K562 (cell line): ENCODE measurements at regions not wholly inside any gene's neighbourhood (a gene's known extent, or its start where the extent isn't known, plus 50 kb on each side); places are given as distances from the start of the nearest gene placed in this dataset.

Source experiments
- ATAC-seq: fragments of 200-7000 bp; cut with Tn5 transposase; 3 replicates; pipeline ENCODE4 v1.9.1; 2020; ENCODE audit warnings: moderate library complexity
- BruUV-seq: library from RNA; stranded (reverse); fragments of 400-500 nt; replicated peaks from 2 replicates; lab custom pipeline; 2021; lab: Mats Ljungman, UMichigan
- CTCF ChIA-PET: fragments of 300-600 bp; formaldehyde crosslinking; extraction: SDS; loops from one replicate; lab custom pipeline; 2021; ENCODE audit warnings: low intra/inter-chr PET ratio; lab: Yijun Ruan, JAX
- POLR2A ChIA-PET: fragments of 300-600, 350-650 bp; sonication (Branson Sonifier 250); formaldehyde crosslinking; extraction: SDS; loops from one replicate; lab custom pipeline; 2021; ENCODE audit warnings: antibody characterized with exemption, inconsistent platforms; lab: Yijun Ruan, JAX
- DNase-seq, 4 experiments: peaks; one replicate each; pipeline versions ENCODE4 v3.0.0 to v3.0.0-alpha.2; 2011 to 2018; ENCODE audit warnings: low spot score in 3 of 4, mixed read lengths in 3 of 4; ENCODE audit errors: extremely low read depth in 1 of 4
- FAIRE-seq: peaks from 2 replicates; lab custom pipeline; 2011; peaks lifted over from hg19 to GRCh38; lab: Jason Lieb, UNC
- H2AFZ ChIP-seq: 2 replicates; pipeline ENCODE4 v1.6.0; 2011; ENCODE audit warnings: low read depth, low read length, control low read depth, inconsistent platforms
- H3K27ac ChIP-seq: fragments of 200-600 bp; 3 replicates; pipeline ENCODE4 v1.8.0; 2011; ENCODE audit warnings: low read depth, mild to moderate bottlenecking, control low read depth, inconsistent platforms, low read length, moderate library complexity, mixed read lengths; ENCODE audit errors: extremely low read depth
- H3K27me3 ChIP-seq, 2 experiments: fragments of 300-600 bp in 1 of 2; 2 replicates in 1 of 2; 3 replicates in 1 of 2; pipeline versions ENCODE4 v1.6.0 to v1.8.0; 2011; ENCODE audit warnings: inconsistent platforms in 2 of 2, low read length in 2 of 2, mild to moderate bottlenecking in 1 of 2, mixed read lengths in 1 of 2, moderate library complexity in 1 of 2; ENCODE audit not compliant: control insufficient read depth in 2 of 2, insufficient read depth in 2 of 2
- H3K36me3 ChIP-seq: fragments of 300-600 bp; 3 replicates; pipeline ENCODE4 v1.8.0; 2011; ENCODE audit warnings: mild to moderate bottlenecking, low read length, inconsistent platforms; ENCODE audit not compliant: control insufficient read depth, insufficient read depth
- H3K4me1 ChIP-seq, 2 experiments: fragments of 200-600 bp in 1 of 2; replicated peaks in 1 of 2; 2 replicates in 1 of 2; 3 replicates in 1 of 2; pipeline versions ENCODE4 v1.5.1 to v1.8.0; 2011; ENCODE audit warnings: inconsistent platforms in 2 of 2, low read length in 2 of 2, mild to moderate bottlenecking in 1 of 2, mixed read lengths in 1 of 2, moderate library complexity in 1 of 2; ENCODE audit not compliant: control insufficient read depth in 2 of 2, insufficient read depth in 2 of 2
- H3K4me2 ChIP-seq: 2 replicates; pipeline ENCODE4 v1.6.1; 2011; ENCODE audit warnings: low read length, control low read depth, inconsistent platforms, mixed read lengths; ENCODE audit not compliant: insufficient read depth
- H3K4me3 ChIP-seq: fragments of 200-600 bp; sonication (generic), shearing (Covaris generic); 2 replicates; pipeline ENCODE4 v1.5.1; 2016; ENCODE audit warnings: control low read depth, inconsistent platforms
- H3K79me2 ChIP-seq: fragments of 200-600 bp; 3 replicates; pipeline ENCODE4 v1.8.0; 2011; ENCODE audit warnings: low read length, inconsistent platforms; ENCODE audit not compliant: control insufficient read depth, insufficient read depth
- H3K9ac ChIP-seq, 2 experiments: 2 replicates each; pipeline versions ENCODE4 v1.6.0 to v1.6.1; 2011; ENCODE audit warnings: low read depth in 2 of 2, low read length in 2 of 2, control low read depth in 1 of 2, inconsistent platforms in 1 of 2, mild to moderate bottlenecking in 1 of 2, mixed read lengths in 1 of 2; ENCODE audit not compliant: insufficient read depth in 1 of 2
- H3K9me1 ChIP-seq: one replicate; pipeline ENCODE4 v1.6.0; 2011; ENCODE audit warnings: inconsistent platforms, mild to moderate bottlenecking, low read length, moderate library complexity; ENCODE audit not compliant: control insufficient read depth, insufficient read depth
- H3K9me3 ChIP-seq: replicated peaks from 2 replicates; pipeline ENCODE4 v1.5.1; 2011; ENCODE audit warnings: low read depth, low read length, inconsistent platforms; ENCODE audit not compliant: control insufficient read depth, insufficient read depth
- H4K20me1 ChIP-seq: replicated peaks from 2 replicates; pipeline ENCODE4 v1.6.1; 2011; ENCODE audit warnings: low read length, inconsistent platforms, mixed read lengths; ENCODE audit not compliant: control insufficient read depth, insufficient read depth
- EZH2 ChIP-seq: IDR thresholded peaks from 2 replicates; pipeline ENCODE4 v1.6.1; 2012; ENCODE audit warnings: low read depth, mild to moderate bottlenecking, inconsistent platforms, low read length, borderline replicate concordance
- FOXM1 ChIP-seq, 2 experiments: fragments of 450-650 bp in 1 of 2; sonication (generic) in 1 of 2; formaldehyde crosslinking in 1 of 2; IDR thresholded peaks; 2 replicates each; pipeline versions ENCODE4 v1.6.1 to v1.9.0; 2017 to 2022; ENCODE audit warnings: low read depth in 2 of 2, mild to moderate bottlenecking in 2 of 2, missing genetic modification reagents in 1 of 2, moderate library complexity in 1 of 2
- GATA2 ChIP-seq: sonication (generic); formaldehyde crosslinking; IDR thresholded peaks from 2 replicates; pipeline ENCODE4 v1.4.0; 2020; ENCODE audit warnings: mild to moderate bottlenecking, missing genetic modification reagents
- JUND ChIP-seq, 2 experiments: IDR thresholded peaks; 2 replicates in 1 of 2; 3 replicates in 1 of 2; pipeline ENCODE4 v1.6.1; 2011; ENCODE audit warnings: borderline replicate concordance in 2 of 2, low read depth in 2 of 2, low read length in 2 of 2, improper control_type of control experiment in 1 of 2, missing biosample characterization in 1 of 2, missing genetic modification characterization in 1 of 2, missing genetic modification reagents in 1 of 2
- MBD2 ChIP-seq: sonication (generic); IDR thresholded peaks from 2 replicates; pipeline ENCODE4 v1.6.1; 2016; ENCODE audit warnings: low read depth, borderline replicate concordance
- MEIS2 ChIP-seq: fragments of 450-650 bp; IDR thresholded peaks from 2 replicates; pipeline ENCODE4 v1.6.1; 2014; ENCODE audit warnings: mild to moderate bottlenecking; ENCODE audit not compliant: partially characterized antibody
- PML ChIP-seq: IDR thresholded peaks from 2 replicates; pipeline ENCODE4 v1.6.1; 2012; ENCODE audit warnings: low read length, inconsistent platforms
- SMARCC2 ChIP-seq: fragments of 450-650 bp; IDR thresholded peaks from 2 replicates; pipeline ENCODE4 v1.6.1; 2017; ENCODE audit warnings: antibody characterized with exemption, moderate library complexity, mild to moderate bottlenecking, low read depth
- SP2 ChIP-seq: IDR thresholded peaks from 2 replicates; pipeline ENCODE4 v1.6.1; 2011; ENCODE audit warnings: mild to moderate bottlenecking, low read depth, low read length, moderate library complexity; ENCODE audit not compliant: poor library complexity, severe bottlenecking; ENCODE audit errors: extremely low read depth
- STAT5A ChIP-seq: IDR thresholded peaks from 2 replicates; pipeline ENCODE4 v1.6.1; 2012; ENCODE audit warnings: low read length, inconsistent platforms, borderline replicate concordance
- XRCC4 ChIP-seq: IDR thresholded peaks from one replicate; pipeline ENCODE4 v1.6.1; 2011; ENCODE audit not compliant: insufficient read depth, insufficient read length; ENCODE audit errors: extremely low read depth
- ZNF24 ChIP-seq: fragments of 450-650 bp; IDR thresholded peaks from 2 replicates; pipeline ENCODE4 v1.6.1; 2016
- ZNF384 ChIP-seq: IDR thresholded peaks from 2 replicates; pipeline ENCODE4 v1.6.1; 2012; ENCODE audit warnings: low read depth, low read length, improper control_type of control experiment
- WGBS: fragments of 100-300 bp; shearing (Covaris generic); methylation state at CpG from one replicate; pipeline ENCODE4 v1.1.6; 2016; ENCODE audit warnings: low coverage, mixed read lengths; ENCODE audit not compliant: insufficient coverage; ENCODE audit errors: missing lambda C conversion rate; 5-methylcytosine and 5-hydroxymethylcytosine counted together
- in situ Hi-C: fragments of 300-500 bp; cut with MboI; formaldehyde crosslinking; loops from 4 replicates; pipeline ENCODE4 v1.15.0; 2018; ENCODE audit warnings: inconsistent platforms, mixed read lengths
- intact Hi-C: fragments of 100-400 bp; cut with micrococcal nuclease; formaldehyde crosslinking; loops from 2 replicates; pipeline ENCODE4 v1.14.2; 2022
- TF ChIP-seq, protein P1 (sequence below): fragments of 450-650 bp; IDR thresholded peaks from one replicate; pipeline ENCODE4 v1.6.1; 2018; ENCODE audit warnings: mild to moderate bottlenecking, moderate library complexity; ENCODE audit not compliant: partially characterized antibody
- TF ChIP-seq, protein P2 (sequence below): sonication (generic); formaldehyde crosslinking; IDR thresholded peaks from 2 replicates; pipeline ENCODE4 v1.8.1; 2023; ENCODE audit warnings: missing genetic modification reagents, mild to moderate bottlenecking, borderline replicate concordance

DNA sequence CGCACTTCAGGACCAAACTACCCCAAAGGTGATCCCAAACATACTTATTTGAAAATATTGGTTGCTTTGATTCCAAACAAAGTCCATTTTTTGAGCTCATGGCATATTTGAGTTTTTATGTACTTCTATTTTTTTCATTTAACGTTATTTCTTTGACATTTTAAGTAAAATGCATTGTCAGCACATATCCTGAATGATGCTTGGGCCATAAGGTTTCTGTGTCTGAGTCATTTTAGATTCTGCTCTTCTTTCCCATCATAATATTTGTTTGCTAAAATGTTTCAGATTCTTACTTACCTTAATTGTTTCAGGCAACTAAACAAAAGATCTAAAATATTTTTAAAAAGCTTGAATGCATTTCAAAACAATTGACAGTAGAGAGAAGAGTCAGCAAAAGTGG lies 998.2 kb downstream of the REEP3 start (continued):
- TF ChIP-seq SMARCC2: no peak

DNA sequence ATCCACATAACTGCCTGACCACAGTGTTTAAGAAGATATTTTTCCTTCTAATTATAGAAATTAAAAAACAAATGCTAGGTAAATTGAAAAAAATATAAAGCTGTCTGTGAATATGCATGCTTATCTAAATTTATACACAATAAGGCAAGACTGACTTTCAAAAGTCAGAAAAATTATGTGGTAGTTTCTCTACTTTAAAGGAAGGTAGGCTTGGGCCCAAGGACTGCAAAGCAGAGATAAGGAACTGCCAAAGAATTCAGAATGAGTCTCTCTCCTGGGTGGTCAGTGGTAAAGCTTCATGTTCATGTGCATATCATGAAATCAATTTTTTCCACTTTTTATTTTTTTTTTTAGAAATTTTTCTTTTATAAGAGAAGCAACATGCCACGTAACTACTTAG lies 998.6 kb downstream of the REEP3 start:
- DNase-seq: peak; percentile 35 to 83 (median 58)
- Histone ChIP-seq H3K27me3 (no peaks in the 10 kb centered on the region), H4K20me1 (no peaks in the 10 kb centered on the region), H3K9me1 (no peaks in the 10 kb centered on the region), H3K79me2 (no peaks in the 10 kb centered on the region), H3K27ac (peak overlapping the region; percentile 64; the same call in 2 of the 3 replicates), H3K4me2 (no peak overlapping the region), H2AFZ (peak overlapping the region; percentile 65), H3K4me3 (no peak overlapping the region), H3K9ac (no peak overlapping the region), H3K36me3 (no peaks in the 10 kb centered on the region), H3K9me3 (no peaks in the 10 kb centered on the region), H3K4me1 (peaks cover 0 to 66% of the 10 kb centered on the region in 2 experiments; a peak in 3 of 5 replicates)
- ATAC-seq: peak; percentile 86
- ChIA-PET CTCF (no interaction called here), POLR2A (interaction anchor here (0.7 to 1.2 kb wide), 5 partner anchors 9 to 32 kb away, joined by 3 to 4 read pairs (median 3); no protein-coding TSS in a partner anchor)
- peak; percentile 82 for FAIRE-seq
- intact Hi-C loops (no loop called here), in situ Hi-C loops (no loop called here)
- BruUV-seq: no TSS peak
- WGBS: 5% methylated on average over 1 of the region's 1 CpG
- peak; percentile 40; the same call in 1 of the 2 replicates for TF ChIP-seq ZNF384
- no peak for TF ChIP-seq SP2
- peak; percentile 30 for TF ChIP-seq MEIS2
- no peak for TF ChIP-seq ZNF24
- TF ChIP-seq MBD2: no peak
- TF ChIP-seq, protein P1, sequence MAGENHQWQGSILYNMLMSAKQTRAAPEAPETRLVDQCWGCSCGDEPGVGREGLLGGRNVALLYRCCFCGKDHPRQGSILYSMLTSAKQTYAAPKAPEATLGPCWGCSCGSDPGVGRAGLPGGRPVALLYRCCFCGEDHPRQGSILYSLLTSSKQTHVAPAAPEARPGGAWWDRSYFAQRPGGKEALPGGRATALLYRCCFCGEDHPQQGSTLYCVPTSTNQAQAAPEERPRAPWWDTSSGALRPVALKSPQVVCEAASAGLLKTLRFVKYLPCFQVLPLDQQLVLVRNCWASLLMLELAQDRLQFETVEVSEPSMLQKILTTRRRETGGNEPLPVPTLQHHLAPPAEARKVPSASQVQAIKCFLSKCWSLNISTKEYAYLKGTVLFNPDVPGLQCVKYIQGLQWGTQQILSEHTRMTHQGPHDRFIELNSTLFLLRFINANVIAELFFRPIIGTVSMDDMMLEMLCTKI: no peak
- TF ChIP-seq EZH2: no peak
- peak; percentile 68 for TF ChIP-seq GATA2 (CRISPR knock-in tag)
- peak; percentile 74; the same call in 1 of the 2 replicates for TF ChIP-seq PML
- TF ChIP-seq, protein P2, sequence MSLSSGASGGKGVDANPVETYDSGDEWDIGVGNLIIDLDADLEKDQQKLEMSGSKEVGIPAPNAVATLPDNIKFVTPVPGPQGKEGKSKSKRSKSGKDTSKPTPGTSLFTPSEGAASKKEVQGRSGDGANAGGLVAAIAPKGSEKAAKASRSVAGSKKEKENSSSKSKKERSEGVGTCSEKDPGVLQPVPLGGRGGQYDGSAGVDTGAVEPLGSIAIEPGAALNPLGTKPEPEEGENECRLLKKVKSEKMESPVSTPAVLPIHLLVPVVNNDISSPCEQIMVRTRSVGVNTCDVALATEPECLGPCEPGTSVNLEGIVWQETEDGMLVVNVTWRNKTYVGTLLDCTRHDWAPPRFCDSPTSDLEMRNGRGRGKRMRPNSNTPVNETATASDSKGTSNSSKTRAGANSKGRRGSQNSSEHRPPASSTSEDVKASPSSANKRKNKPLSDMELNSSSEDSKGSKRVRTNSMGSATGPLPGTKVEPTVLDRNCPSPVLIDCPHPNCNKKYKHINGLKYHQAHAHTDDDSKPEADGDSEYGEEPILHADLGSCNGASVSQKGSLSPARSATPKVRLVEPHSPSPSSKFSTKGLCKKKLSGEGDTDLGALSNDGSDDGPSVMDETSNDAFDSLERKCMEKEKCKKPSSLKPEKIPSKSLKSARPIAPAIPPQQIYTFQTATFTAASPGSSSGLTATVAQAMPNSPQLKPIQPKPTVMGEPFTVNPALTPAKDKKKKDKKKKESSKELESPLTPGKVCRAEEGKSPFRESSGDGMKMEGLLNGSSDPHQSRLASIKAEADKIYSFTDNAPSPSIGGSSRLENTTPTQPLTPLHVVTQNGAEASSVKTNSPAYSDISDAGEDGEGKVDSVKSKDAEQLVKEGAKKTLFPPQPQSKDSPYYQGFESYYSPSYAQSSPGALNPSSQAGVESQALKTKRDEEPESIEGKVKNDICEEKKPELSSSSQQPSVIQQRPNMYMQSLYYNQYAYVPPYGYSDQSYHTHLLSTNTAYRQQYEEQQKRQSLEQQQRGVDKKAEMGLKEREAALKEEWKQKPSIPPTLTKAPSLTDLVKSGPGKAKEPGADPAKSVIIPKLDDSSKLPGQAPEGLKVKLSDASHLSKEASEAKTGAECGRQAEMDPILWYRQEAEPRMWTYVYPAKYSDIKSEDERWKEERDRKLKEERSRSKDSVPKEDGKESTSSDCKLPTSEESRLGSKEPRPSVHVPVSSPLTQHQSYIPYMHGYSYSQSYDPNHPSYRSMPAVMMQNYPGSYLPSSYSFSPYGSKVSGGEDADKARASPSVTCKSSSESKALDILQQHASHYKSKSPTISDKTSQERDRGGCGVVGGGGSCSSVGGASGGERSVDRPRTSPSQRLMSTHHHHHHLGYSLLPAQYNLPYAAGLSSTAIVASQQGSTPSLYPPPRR (CRISPR knock-in tag): no peak
- peak; percentile 74 for TF ChIP-seq FOXM1 (IDR thresholded peaks at IDR 0.05; ENCODE audit: low read depth)
- no peak for TF ChIP-seq FOXM1 (CRISPR knock-in tag; IDR thresholded peaks at IDR 0.05; ENCODE audit: low read depth)
- peak; percentile 55; the same call in 1 of the 2 replicates for TF ChIP-seq JUND (IDR thresholded peaks at IDR 0.05; ENCODE audit: borderline replicate concordance, low read depth, low read length)
- TF ChIP-seq JUND (tag; IDR thresholded peaks at IDR 0.05; ENCODE audit: borderline replicate concordance, low read depth, low read length): no peak; the same call in 2 of the 3 replicates
- no peak for TF ChIP-seq XRCC4
- TF ChIP-seq STAT5A: peak; percentile 58; the same call in 1 of the 2 replicates
